ENCODE measurements at regions not wholly inside any gene's neighbourhood (a gene's known extent, or its start where the extent isn't known, plus 50 kb on each side); places are given as distances from the start of the nearest gene placed in this dataset.

DNA sequence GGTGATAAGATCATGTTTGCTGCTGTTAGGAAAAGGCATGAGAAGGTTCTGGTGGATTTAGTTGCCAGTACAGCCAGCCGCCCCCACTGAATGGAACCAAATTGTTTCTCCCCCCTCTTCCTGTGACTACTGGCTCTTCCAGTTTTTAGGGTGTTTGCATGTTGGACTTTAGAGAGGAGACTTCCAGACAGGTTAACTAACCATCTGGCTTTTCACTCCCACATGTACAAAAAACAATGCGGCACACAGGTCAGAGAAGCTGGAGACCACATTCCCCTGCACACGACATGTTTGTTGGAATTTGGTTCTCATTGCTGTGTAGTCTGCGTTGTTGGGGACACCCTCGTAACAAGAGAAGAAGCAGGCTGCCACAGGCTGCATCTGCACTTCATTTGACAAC is 103.9 kb upstream of the TMEM132C start:
- Histone ChIP-seq H3K9me3 (no peaks in the 10 kb centered on the region), H3K36me3 (replicated peaks) (no peaks in the 10 kb centered on the region), H3K27me3 (ENCODE audit: low read depth) (no peaks in the 10 kb centered on the region), H3K4me1 (no peaks in the 10 kb centered on the region), H3K4me3 (no peak overlapping the region)
- in situ Hi-C loops (cut with MboI; ENCODE audit: low sequenced_read_pairs), result no loop called here
- no peak for DNase-seq (ENCODE audit: low spot score in 2 of 2)

DNA sequence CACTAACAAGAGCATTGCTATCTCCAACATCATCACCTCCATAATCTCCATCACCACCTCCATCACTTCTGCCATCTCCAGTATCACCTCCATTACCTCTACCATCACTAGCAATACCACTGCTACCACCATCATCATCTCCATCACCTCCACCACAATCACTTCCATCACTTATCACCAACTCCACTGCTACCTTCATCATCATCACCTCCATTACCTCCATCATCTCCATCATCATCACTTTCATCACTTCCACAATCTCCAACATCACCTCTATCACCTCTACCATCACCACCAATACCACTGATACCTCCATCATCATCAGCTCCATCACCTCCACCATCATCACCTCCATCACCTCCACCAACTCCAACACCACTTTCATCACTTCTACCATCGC is 102.4 kb upstream of the TMEM132C start:
- no peak overlapping the region for H3K4me3 ChIP-seq
- H3K36me3 ChIP-seq (replicated peaks), result no peaks in the 10 kb centered on the region
- H3K27me3 ChIP-seq (ENCODE audit: low read depth), result no peaks in the 10 kb centered on the region
- no peaks in the 10 kb centered on the region for H3K9me3 ChIP-seq
- in situ Hi-C loops (cut with MboI; ENCODE audit: low sequenced_read_pairs), result no loop called here
- DNase-seq (ENCODE audit: low spot score in 2 of 2), result no peak
- H3K4me1 ChIP-seq, result no peaks in the 10 kb centered on the region

- no peaks in the 10 kb centered on the region for H3K36me3 ChIP-seq (replicated peaks)
- no peaks in the 10 kb centered on the region for H3K9me3 ChIP-seq
- H3K27me3 ChIP-seq (ENCODE audit: low read depth), result no peaks in the 10 kb centered on the region
- no peak overlapping the region for H3K4me3 ChIP-seq
- no peaks in the 10 kb centered on the region for H3K4me1 ChIP-seq
- in situ Hi-C loops (cut with MboI; ENCODE audit: low sequenced_read_pairs), result no loop called here
- DNase-seq (ENCODE audit: low spot score in 2 of 2), result no peak
Measured at GRCh38 chr12:128165387-128165786, 101.6 kb upstream of the TMEM132C start.

DNA sequence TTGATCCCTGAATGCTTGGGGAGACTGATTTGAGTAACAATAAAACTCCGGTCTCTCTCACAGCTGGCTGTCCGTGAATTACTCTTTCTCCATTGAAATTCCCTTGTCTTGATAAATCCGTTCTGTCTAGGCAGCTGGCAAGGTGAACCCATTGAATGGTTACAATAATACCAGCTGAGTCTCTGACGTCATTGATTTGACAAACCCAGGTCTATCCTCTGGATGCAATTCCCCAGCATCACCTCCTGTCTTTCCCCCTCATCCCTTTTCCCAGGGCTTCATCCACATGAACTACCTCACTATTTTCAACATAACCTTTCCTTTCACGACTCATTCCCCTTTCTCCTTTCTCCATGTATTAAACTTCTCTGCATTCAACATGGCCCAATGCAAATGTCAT is 98.7 kb upstream of the TMEM132C start:
- no peak for DNase-seq (ENCODE audit: low spot score in 2 of 2)
- H3K4me1 ChIP-seq, result no peaks in the 10 kb centered on the region

GRCh38 chr12:128170181-128170580 is 96.8 kb upstream of the TMEM132C start:
- Histone ChIP-seq H3K4me1 (no peaks in the 10 kb centered on the region), H3K27me3 (ENCODE audit: low read depth) (no peaks in the 10 kb centered on the region), H3K36me3 (replicated peaks) (no peaks in the 10 kb centered on the region), H3K9me3 (no peaks in the 10 kb centered on the region), H3K4me3 (no peak overlapping the region)
- DNase-seq (ENCODE audit: low spot score in 2 of 2), result no peak
- in situ Hi-C loops (cut with MboI; ENCODE audit: low sequenced_read_pairs), result no loop called here

More for the DNA sequence above, 98.7 kb upstream of the TMEM132C start:
- H3K4me3 ChIP-seq, result no peak overlapping the region
- H3K9me3 ChIP-seq, result no peaks in the 10 kb centered on the region
- in situ Hi-C loops (cut with MboI; ENCODE audit: low sequenced_read_pairs), result no loop called here
- H3K27me3 ChIP-seq (ENCODE audit: low read depth), result no peaks in the 10 kb centered on the region
- H3K36me3 ChIP-seq (replicated peaks), result no peaks in the 10 kb centered on the region

- Histone ChIP-seq H3K9me3 (no peaks in the 10 kb centered on the region), H3K4me1 (no peaks in the 10 kb centered on the region), H3K36me3 (replicated peaks) (no peaks in the 10 kb centered on the region), H3K27me3 (ENCODE audit: low read depth) (no peaks in the 10 kb centered on the region), H3K4me3 (no peak overlapping the region)
- no peak for DNase-seq (ENCODE audit: low spot score in 2 of 2)
- in situ Hi-C loops (cut with MboI; ENCODE audit: low sequenced_read_pairs), result no loop called here
Measured at GRCh38 chr12:128178565-128178964, 88.4 kb upstream of the TMEM132C start.

GRCh38 chr12:128178966-128179365 is 88.0 kb upstream of the TMEM132C start:
- H3K4me1 ChIP-seq, result no peaks in the 10 kb centered on the region
- no peaks in the 10 kb centered on the region for H3K9me3 ChIP-seq
- in situ Hi-C loops (cut with MboI; ENCODE audit: low sequenced_read_pairs), result no loop called here
- no peaks in the 10 kb centered on the region for H3K27me3 ChIP-seq (ENCODE audit: low read depth)
- no peaks in the 10 kb centered on the region for H3K36me3 ChIP-seq (replicated peaks)
- DNase-seq (ENCODE audit: low spot score in 2 of 2), result no peak
- H3K4me3 ChIP-seq, result no peak overlapping the region

GRCh38 chr12:128180166-128180565 is 86.8 kb upstream of the TMEM132C start:
- in situ Hi-C loops (cut with MboI; ENCODE audit: low sequenced_read_pairs), result no loop called here

DNA sequence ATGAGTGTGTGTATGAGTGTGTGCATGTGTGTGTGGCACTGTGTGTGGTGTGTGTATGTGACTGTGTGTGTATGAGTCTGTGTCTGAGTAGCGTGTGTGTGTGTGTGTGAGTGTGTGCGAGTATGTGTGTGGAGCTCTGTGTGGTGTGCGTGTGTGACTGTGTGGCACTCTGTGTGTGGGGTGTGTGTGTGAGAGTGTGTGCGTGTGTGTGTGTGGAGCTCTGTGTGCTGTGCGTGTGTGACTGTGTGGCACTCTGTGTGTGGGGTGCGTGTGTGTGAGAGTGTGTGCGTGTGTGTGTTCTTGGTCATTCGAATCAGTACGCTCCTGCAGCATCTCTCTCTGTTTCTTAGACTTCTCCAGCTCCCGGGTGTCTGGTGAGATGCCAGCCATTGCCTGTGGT is 76.9 kb upstream of the TMEM132C start:
- no peaks in the 10 kb centered on the region for H3K9me3 ChIP-seq
- no peak for DNase-seq (ENCODE audit: low spot score in 2 of 2)
- H3K4me1 ChIP-seq, result no peaks in the 10 kb centered on the region
- in situ Hi-C loops (cut with MboI; ENCODE audit: low sequenced_read_pairs), result no loop called here
- no peaks in the 10 kb centered on the region for H3K27me3 ChIP-seq (ENCODE audit: low read depth)
- H3K36me3 ChIP-seq (replicated peaks), result no peaks in the 10 kb centered on the region
- no peak overlapping the region for H3K4me3 ChIP-seq

More at GRCh38 chr12:128180166-128180565, 86.8 kb upstream of the TMEM132C start:
- no peaks in the 10 kb centered on the region for H3K4me1 ChIP-seq
- no peak for DNase-seq (ENCODE audit: low spot score in 2 of 2)
- no peaks in the 10 kb centered on the region for H3K27me3 ChIP-seq (ENCODE audit: low read depth)
- H3K9me3 ChIP-seq, result no peaks in the 10 kb centered on the region
- no peak overlapping the region for H3K4me3 ChIP-seq
- H3K36me3 ChIP-seq (replicated peaks), result no peaks in the 10 kb centered on the region

DNA sequence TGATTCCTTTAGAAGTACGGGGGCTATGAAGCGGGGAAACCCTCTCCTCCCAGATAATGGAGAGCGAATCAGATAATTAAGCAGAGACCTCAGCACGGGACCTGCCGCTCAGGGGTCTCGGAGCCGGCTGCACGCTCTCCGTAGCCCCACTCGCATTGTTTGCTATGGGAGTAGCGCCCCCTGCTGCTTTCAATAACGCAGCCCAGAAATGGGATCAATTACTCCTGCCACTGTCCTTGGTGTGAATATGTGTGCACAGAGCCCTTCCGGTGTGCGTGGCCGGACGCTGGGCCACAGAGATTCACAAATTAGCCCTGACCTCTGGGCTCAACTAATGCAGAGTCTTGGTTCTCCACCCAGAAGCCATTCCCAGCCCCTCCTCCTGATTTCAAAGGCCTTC is 76.4 kb upstream of the TMEM132C start:
- DNase-seq (ENCODE audit: low spot score in 2 of 2), result no peak
- Histone ChIP-seq H3K4me3 (no peak overlapping the region), H3K36me3 (replicated peaks) (no peaks in the 10 kb centered on the region), H3K4me1 (no peaks in the 10 kb centered on the region), H3K27me3 (ENCODE audit: low read depth) (no peaks in the 10 kb centered on the region), H3K9me3 (no peaks in the 10 kb centered on the region)
- in situ Hi-C loops (cut with MboI; ENCODE audit: low sequenced_read_pairs), result no loop called here

DNA sequence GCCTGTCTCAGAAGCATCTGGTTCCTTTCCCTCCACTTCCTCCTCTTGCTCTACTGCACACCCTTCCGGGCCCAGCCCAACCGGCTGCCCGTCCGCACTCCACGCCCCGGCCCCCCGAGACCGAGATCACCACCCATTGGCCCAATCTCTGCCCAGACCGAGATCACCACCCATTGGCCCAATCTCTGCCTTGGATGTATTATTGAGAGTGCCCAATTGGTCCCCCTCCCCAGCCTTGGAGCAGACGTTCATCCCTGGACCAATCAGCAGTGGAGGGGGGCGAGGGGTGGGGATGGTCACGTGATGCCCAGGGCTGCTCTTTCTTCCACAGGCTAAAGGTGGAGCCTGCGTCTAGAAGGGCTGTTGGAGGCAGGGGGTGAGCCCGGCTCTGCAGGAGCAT is 75.6 kb upstream of the TMEM132C start:
- Histone ChIP-seq H3K4me3 (no peak overlapping the region), H3K9me3 (no peaks in the 10 kb centered on the region), H3K27me3 (ENCODE audit: low read depth) (no peaks in the 10 kb centered on the region), H3K36me3 (replicated peaks) (no peaks in the 10 kb centered on the region), H3K4me1 (no peaks in the 10 kb centered on the region)
- no peak for DNase-seq (ENCODE audit: low spot score in 2 of 2)
- in situ Hi-C loops (cut with MboI; ENCODE audit: low sequenced_read_pairs), result no loop called here

DNA sequence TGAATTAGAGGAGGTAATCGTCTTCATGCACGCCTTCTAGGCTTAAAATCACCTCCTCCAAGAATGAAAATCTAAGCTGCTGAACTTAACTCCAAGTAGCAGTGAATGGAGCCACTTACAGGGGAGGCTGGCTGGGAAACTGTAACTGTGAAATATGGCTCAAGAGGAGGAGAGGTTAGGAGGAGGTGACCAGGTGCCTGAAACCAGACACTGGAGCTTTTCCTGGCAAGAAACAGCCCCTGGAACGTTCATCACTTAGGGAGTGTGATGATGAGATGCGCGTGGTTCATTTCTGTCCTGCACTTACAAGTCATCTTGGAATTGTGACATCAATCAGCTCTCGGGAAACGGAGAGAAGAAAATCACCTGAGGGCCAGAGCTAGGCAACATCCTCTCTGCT is 62.3 kb upstream of the TMEM132C start:
- no peak for DNase-seq (ENCODE audit: low spot score in 2 of 2)
- Histone ChIP-seq H3K36me3 (replicated peaks) (no peaks in the 10 kb centered on the region), H3K27me3 (ENCODE audit: low read depth) (no peaks in the 10 kb centered on the region), H3K4me3 (no peak overlapping the region), H3K4me1 (no peaks in the 10 kb centered on the region), H3K9me3 (no peaks in the 10 kb centered on the region)
- in situ Hi-C loops (cut with MboI; ENCODE audit: low sequenced_read_pairs), result no loop called here

GRCh38 chr12:128205145-128205544 is 61.8 kb upstream of the TMEM132C start:
- no peak overlapping the region for H3K4me3 ChIP-seq
- H3K27me3 ChIP-seq (ENCODE audit: low read depth), result no peaks in the 10 kb centered on the region
- in situ Hi-C loops (cut with MboI; ENCODE audit: low sequenced_read_pairs), result no loop called here
- DNase-seq (ENCODE audit: low spot score in 2 of 2), result no peak
- H3K36me3 ChIP-seq (replicated peaks), result no peaks in the 10 kb centered on the region
- H3K9me3 ChIP-seq, result no peaks in the 10 kb centered on the region
- no peaks in the 10 kb centered on the region for H3K4me1 ChIP-seq

GRCh38 chr12:128205758-128206157 is 61.2 kb upstream of the TMEM132C start:
- Histone ChIP-seq H3K9me3 (no peaks in the 10 kb centered on the region), H3K36me3 (replicated peaks) (no peaks in the 10 kb centered on the region)
- in situ Hi-C loops (cut with MboI; ENCODE audit: low sequenced_read_pairs), result no loop called here

More at GRCh38 chr12:128205758-128206157, 61.2 kb upstream of the TMEM132C start:
- no peak for DNase-seq (ENCODE audit: low spot score in 2 of 2)
- Histone ChIP-seq H3K27me3 (ENCODE audit: low read depth) (no peaks in the 10 kb centered on the region), H3K4me3 (no peak overlapping the region), H3K4me1 (no peaks in the 10 kb centered on the region)

All from HAP-1 (cell line).